HepG2 (cell line): ENCODE measurements at regions not wholly inside any gene's neighbourhood (a gene's known extent, or its start where the extent isn't known, plus 50 kb on each side); places are given as distances from the start of the nearest gene placed in this dataset.

Experiments used
- ELF3 ChIP-seq: IDR thresholded peaks from 2 replicates; pipeline ENCODE4 v1.6.1; 2016; ENCODE audit warnings: missing genetic modification reagents, missing compliant biosample characterization
- FOXP1 ChIP-seq, 2 experiments: fragments of 450-650 bp in 1 of 2; IDR thresholded peaks; 2 replicates each; pipeline ENCODE4 v1.6.1; 2017 to 2018; ENCODE audit warnings: antibody characterized with exemption in 1 of 2
- GZF1 ChIP-seq: sonication (generic); formaldehyde crosslinking; IDR thresholded peaks from 2 replicates; pipeline ENCODE4 v1.5.1; 2020; ENCODE audit warnings: mild to moderate bottlenecking, missing genetic modification reagents
- KAT8 ChIP-seq: IDR thresholded peaks from 2 replicates; pipeline ENCODE4 v1.6.1; 2016; ENCODE audit warnings: missing genetic modification reagents, missing compliant biosample characterization
- MXD4 ChIP-seq: IDR thresholded peaks from 2 replicates; pipeline ENCODE4 v1.6.1; 2016; ENCODE audit warnings: mild to moderate bottlenecking, missing biosample characterization, missing genetic modification reagents
- ONECUT2 ChIP-seq: sonication (generic); formaldehyde crosslinking; IDR thresholded peaks from 2 replicates; pipeline ENCODE4 v1.4.0; 2020; ENCODE audit warnings: missing genetic modification reagents
- RAD21 ChIP-seq: fragments of 450-650 bp; formaldehyde crosslinking; IDR thresholded peaks from 2 replicates; pipeline ENCODE4 v1.5.0; 2020; ENCODE audit warnings: mild to moderate bottlenecking
- RFXANK ChIP-seq: IDR thresholded peaks from 2 replicates; pipeline ENCODE4 v1.6.1; 2016
- RFXAP ChIP-seq: sonication (generic); formaldehyde crosslinking; IDR thresholded peaks from 2 replicates; pipeline ENCODE4 v1.4.0; 2020; ENCODE audit warnings: missing genetic modification reagents, borderline replicate concordance
- SALL2 ChIP-seq: sonication (generic); formaldehyde crosslinking; IDR thresholded peaks from 2 replicates; pipeline ENCODE4 v1.8.1; 2023; ENCODE audit warnings: mild to moderate bottlenecking, missing genetic modification reagents, inconsistent platforms
- SNAPC2 ChIP-seq: sonication (generic); formaldehyde crosslinking; IDR thresholded peaks from 2 replicates; pipeline ENCODE4 v1.8.1; 2022; ENCODE audit warnings: mild to moderate bottlenecking, missing genetic modification reagents
- SOX5 ChIP-seq: IDR thresholded peaks from 2 replicates; pipeline ENCODE4 v1.6.1; 2016; ENCODE audit warnings: borderline replicate concordance
- SRF ChIP-seq: IDR thresholded peaks from 2 replicates; pipeline ENCODE4 v1.6.1; 2011; ENCODE audit warnings: mild to moderate bottlenecking, low read depth, low read length, moderate library complexity
- U2AF1 ChIP-seq: fragments of 200-400 bp; formaldehyde crosslinking; optimal IDR thresholded peaks from 2 replicates; pipeline ENCODE3; 2017; ENCODE audit warnings: mild to moderate bottlenecking, low read depth, low read length
- XBP1 ChIP-seq: sonication (generic); formaldehyde crosslinking; IDR thresholded peaks from 2 replicates; pipeline ENCODE4 v1.5.0; 2020; ENCODE audit warnings: missing genetic modification reagents
- ZFP1 ChIP-seq: IDR thresholded peaks from 2 replicates; pipeline ENCODE4 v1.6.1; 2016
- ZNF17 ChIP-seq: sonication (generic); formaldehyde crosslinking; IDR thresholded peaks from 2 replicates; pipeline ENCODE4 v1.5.0; 2020; ENCODE audit warnings: mild to moderate bottlenecking, missing genetic modification reagents
- ZNF34 ChIP-seq: sonication (generic); formaldehyde crosslinking; IDR thresholded peaks from 2 replicates; pipeline ENCODE4 v1.4.0; 2020; ENCODE audit warnings: mild to moderate bottlenecking, missing genetic modification reagents, borderline replicate concordance
- ZNF496 ChIP-seq: sonication (generic); formaldehyde crosslinking; IDR thresholded peaks from 2 replicates; pipeline ENCODE4 v1.8.1; 2023; ENCODE audit warnings: mild to moderate bottlenecking, moderate library complexity, missing genetic modification reagents; ENCODE audit not compliant: insufficient replicate concordance
- ZZZ3 ChIP-seq: sonication (generic); formaldehyde crosslinking; IDR thresholded peaks from 2 replicates; pipeline ENCODE4 v1.4.0; 2020; ENCODE audit warnings: missing genetic modification reagents, mild to moderate bottlenecking, borderline replicate concordance
- TF ChIP-seq, protein P1 (sequence below): sonication (generic); formaldehyde crosslinking; IDR thresholded peaks from 2 replicates; pipeline ENCODE4 v1.8.0; 2023; ENCODE audit warnings: mild to moderate bottlenecking, missing genetic modification reagents
- TF ChIP-seq, protein P2 (sequence below): sonication (generic); formaldehyde crosslinking; IDR thresholded peaks from 2 replicates; pipeline ENCODE4 v1.4.0; 2020; ENCODE audit warnings: missing genetic modification reagents
- TF ChIP-seq, protein P3 (sequence below): sonication (generic); formaldehyde crosslinking; IDR thresholded peaks from 2 replicates; pipeline ENCODE4 v1.5.1; 2020; ENCODE audit warnings: mild to moderate bottlenecking, missing genetic modification reagents
- TF ChIP-seq, protein P4 (sequence below): IDR thresholded peaks from 2 replicates; pipeline ENCODE4 v1.6.1; 2012; ENCODE audit warnings: low read depth, low read length, improper control_type of control experiment

DNA sequence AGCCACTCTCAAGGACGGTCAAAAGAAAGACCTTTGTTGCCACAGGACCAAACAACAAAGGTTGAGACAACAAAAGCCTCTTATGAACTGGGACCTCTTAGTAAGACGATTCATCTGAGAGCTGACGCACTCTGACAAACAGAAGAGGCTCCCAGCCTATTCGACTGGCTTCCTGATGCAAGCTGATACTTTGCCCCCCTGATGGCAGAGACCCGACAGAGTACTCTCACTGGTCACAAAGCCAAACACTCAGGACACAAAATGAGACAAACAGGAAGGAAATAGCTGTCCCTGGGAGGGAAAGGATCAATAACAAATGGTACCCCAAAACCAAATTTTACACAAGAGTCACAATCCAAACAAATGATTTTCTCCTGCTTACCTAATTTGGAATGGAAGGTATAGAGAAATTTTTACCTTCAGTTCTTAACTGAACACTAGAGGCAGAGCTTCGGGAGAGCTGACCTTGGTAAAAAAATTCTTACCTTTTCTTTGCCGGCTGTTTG lies 75.2 kb upstream of the PLAC8 start (continued):
- TF ChIP-seq, protein P1, sequence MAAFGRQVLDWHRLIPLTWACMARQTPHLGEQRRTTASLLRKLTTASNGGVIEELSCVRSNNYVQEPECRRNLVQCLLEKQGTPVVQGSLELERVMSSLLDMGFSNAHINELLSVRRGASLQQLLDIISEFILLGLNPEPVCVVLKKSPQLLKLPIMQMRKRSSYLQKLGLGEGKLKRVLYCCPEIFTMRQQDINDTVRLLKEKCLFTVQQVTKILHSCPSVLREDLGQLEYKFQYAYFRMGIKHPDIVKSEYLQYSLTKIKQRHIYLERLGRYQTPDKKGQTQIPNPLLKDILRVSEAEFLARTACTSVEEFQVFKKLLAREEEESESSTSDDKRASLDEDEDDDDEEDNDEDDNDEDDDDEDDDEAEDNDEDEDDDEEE (CRISPR knock-in tag) = no peak
- TF ChIP-seq RFXAP (CRISPR knock-in tag) (no peak), SOX5 (CRISPR knock-in tag) (peak; percentile 86), ZFP1 (no peak), RFXANK (CRISPR knock-in tag) (no peak), ONECUT2 (CRISPR knock-in tag) (peak; percentile 51; the same call in 1 of the 2 replicates), FOXP1 (IDR thresholded peaks at IDR 0.05) (0 out of 2 replicates have a peak, but pooled peaks have one; percentile 24), FOXP1 (CRISPR knock-in tag; IDR thresholded peaks at IDR 0.05) (peak; percentile 82), MXD4 (0 out of 2 replicates have a peak, but pooled peaks have one; percentile 46), U2AF1 (no peak), RAD21 (no peak), SRF (0 out of 2 replicates have a peak, but pooled peaks have one; percentile 36), ZZZ3 (no peak), ZNF34 (CRISPR knock-in tag) (no peak), ZNF496 (CRISPR knock-in tag) (no peak), SALL2 (CRISPR knock-in tag) (no peak), XBP1 (CRISPR knock-in tag) (no peak), KAT8 (CRISPR knock-in tag) (peak; percentile 41; the same call in 1 of the 2 replicates), GZF1 (CRISPR knock-in tag) (no peak), SNAPC2 (CRISPR knock-in tag) (no peak), ELF3 (CRISPR knock-in tag) (peak; percentile 88; the same call in 1 of the 2 replicates), ZNF17 (CRISPR knock-in tag) (no peak)
- TF ChIP-seq, protein P2, sequence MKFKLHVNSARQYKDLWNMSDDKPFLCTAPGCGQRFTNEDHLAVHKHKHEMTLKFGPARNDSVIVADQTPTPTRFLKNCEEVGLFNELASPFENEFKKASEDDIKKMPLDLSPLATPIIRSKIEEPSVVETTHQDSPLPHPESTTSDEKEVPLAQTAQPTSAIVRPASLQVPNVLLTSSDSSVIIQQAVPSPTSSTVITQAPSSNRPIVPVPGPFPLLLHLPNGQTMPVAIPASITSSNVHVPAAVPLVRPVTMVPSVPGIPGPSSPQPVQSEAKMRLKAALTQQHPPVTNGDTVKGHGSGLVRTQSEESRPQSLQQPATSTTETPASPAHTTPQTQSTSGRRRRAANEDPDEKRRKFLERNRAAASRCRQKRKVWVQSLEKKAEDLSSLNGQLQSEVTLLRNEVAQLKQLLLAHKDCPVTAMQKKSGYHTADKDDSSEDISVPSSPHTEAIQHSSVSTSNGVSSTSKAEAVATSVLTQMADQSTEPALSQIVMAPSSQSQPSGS (CRISPR knock-in tag) = no peak
- TF ChIP-seq, protein P3, sequence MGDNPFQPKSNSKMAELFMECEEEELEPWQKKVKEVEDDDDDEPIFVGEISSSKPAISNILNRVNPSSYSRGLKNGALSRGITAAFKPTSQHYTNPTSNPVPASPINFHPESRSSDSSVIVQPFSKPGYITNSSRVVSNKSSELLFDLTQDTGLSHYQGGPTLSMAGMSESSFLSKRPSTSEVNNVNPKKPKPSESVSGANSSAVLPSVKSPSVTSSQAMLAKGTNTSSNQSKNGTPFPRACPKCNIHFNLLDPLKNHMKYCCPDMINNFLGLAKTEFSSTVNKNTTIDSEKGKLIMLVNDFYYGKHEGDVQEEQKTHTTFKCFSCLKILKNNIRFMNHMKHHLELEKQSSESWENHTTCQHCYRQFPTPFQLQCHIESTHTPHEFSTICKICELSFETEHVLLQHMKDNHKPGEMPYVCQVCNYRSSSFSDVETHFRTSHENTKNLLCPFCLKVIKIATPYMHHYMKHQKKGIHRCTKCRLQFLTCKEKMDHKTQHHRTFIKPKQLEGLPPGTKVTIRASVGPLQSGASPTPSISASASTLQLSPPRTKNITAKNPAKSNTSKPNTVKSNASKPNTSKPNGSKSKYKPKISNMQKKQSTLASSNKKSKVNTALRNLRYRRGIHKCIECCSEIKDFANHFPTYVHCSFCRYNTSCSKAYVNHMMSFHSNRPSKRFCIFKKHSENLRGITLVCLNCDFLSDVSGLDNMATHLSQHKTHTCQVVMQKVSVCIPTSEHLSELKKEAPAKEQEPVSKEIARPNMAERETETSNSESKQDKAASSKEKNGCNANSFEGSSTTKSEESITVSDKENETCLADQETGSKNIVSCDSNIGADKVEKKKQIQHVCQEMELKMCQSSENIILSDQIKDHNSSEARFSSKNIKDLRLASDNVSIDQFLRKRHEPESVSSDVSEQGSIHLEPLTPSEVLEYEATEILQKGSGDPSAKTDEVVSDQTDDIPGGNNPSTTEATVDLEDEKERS = no peak
- TF ChIP-seq, protein P4, sequence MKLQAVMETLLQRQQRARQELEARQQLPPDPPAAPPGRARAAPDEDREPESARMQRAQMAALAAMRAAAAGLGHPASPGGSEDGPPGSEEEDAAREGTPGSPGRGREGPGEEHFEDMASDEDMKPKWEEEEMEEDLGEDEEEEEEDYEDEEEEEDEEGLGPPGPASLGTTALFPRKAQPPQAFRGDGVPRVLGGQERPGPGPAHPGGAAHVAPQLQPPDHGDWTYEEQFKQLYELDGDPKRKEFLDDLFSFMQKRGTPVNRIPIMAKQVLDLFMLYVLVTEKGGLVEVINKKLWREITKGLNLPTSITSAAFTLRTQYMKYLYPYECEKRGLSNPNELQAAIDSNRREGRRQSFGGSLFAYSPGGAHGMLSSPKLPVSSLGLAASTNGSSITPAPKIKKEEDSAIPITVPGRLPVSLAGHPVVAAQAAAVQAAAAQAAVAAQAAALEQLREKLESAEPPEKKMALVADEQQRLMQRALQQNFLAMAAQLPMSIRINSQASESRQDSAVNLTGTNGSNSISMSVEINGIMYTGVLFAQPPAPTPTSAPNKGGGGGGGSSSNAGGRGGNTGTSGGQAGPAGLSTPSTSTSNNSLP = 0 out of 2 replicates have a peak, but pooled peaks have one; percentile 50
